GM12891 (cell line): ENCODE measurements at regions not wholly inside any gene's neighbourhood (a gene's known extent, or its start where the extent isn't known, plus 50 kb on each side); places are given as distances from the start of the nearest gene placed in this dataset.
"Not testable (repeated sequence)": the region's sequence is repeated elsewhere in the genome, so short reads cannot be mapped to it uniquely, and the experiment has no call there.

Experiments used
- DNase-seq: peaks from one replicate; pipeline ENCODE4 v3.0.0; 2011; ENCODE audit warnings: low spot score; ENCODE audit not compliant: insufficient read length
- FAIRE-seq: peaks from 2 replicates; lab custom pipeline; 2011; peaks lifted over from hg19 to GRCh38; lab: Jason Lieb, UNC
- PAX5 ChIP-seq: IDR thresholded peaks from 2 replicates; pipeline ENCODE4 v1.6.1; 2011; ENCODE audit warnings: low read length, moderate library complexity, mild to moderate bottlenecking; ENCODE audit not compliant: insufficient read depth, severe bottlenecking
- POLR2A ChIP-seq: IDR thresholded peaks from 2 replicates; pipeline ENCODE4 v1.6.1; 2011; ENCODE audit warnings: low read depth, low read length, control low read depth
- POLR2AphosphoS5 ChIP-seq: IDR thresholded peaks from 2 replicates; pipeline ENCODE4 v1.6.1; 2011; ENCODE audit warnings: low read depth, low read length, control low read depth
- POU2F2 ChIP-seq: IDR thresholded peaks from 2 replicates; pipeline ENCODE4 v1.6.1; 2011; ENCODE audit warnings: low read depth, mild to moderate bottlenecking, control low read depth, low read length, moderate library complexity
- SPI1 ChIP-seq: IDR thresholded peaks from 2 replicates; pipeline ENCODE4 v1.6.1; 2011; ENCODE audit warnings: low read depth, low read length, control low read depth
- TAF1 ChIP-seq: IDR thresholded peaks from 2 replicates; pipeline ENCODE4 v1.6.1; 2011; ENCODE audit warnings: low read depth, low read length, control low read depth

DNA sequence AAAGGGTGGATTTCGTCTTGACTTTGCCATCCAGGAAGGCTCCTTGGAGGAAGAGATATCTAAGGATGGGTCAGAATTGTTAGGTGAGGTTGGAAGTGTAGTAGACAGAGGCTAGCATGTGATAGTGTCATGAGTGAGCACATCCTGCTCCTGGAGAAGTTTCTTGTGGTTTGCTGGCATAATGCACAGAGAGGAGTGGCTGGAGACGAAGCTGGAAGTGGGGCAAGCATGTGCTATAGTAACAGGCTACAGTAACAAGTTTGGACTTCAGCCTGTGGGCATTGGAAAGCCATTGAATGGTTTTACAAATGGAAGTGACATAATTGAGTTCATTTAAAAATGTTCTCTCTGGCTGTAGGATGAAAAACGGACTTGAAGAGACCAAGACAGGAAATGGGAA is 175.6 kb upstream of the VWC2 start:
- FAIRE-seq (no peak), DNase-seq (no peak)
- TF ChIP-seq TAF1 (no peak), SPI1 (no peak), POLR2A (no peak), PAX5 (no peak), POLR2AphosphoS5 (no peak), POU2F2 (no peak)

- FAIRE-seq (no peak), DNase-seq (no peak)
- TF ChIP-seq POLR2AphosphoS5 (no peak), PAX5 (no peak), SPI1 (no peak), TAF1 (no peak), POLR2A (no peak), POU2F2 (no peak)
Observed at GRCh38 chr7:49611951-49612350, 161.5 kb upstream of the VWC2 start.

GRCh38 chr7:49613759-49614158 is 159.7 kb upstream of the VWC2 start:
- no peak for FAIRE-seq

GRCh38 chr7:49614974-49615373 is 158.5 kb upstream of the VWC2 start:
- FAIRE-seq, DNase-seq: not testable (repeated sequence)

More at GRCh38 chr7:49613759-49614158, 159.7 kb upstream of the VWC2 start:
- TF ChIP-seq PAX5 (no peak), POU2F2 (no peak), POLR2AphosphoS5 (no peak), SPI1 (no peak), TAF1 (no peak), POLR2A (no peak)
- no peak for DNase-seq

DNA sequence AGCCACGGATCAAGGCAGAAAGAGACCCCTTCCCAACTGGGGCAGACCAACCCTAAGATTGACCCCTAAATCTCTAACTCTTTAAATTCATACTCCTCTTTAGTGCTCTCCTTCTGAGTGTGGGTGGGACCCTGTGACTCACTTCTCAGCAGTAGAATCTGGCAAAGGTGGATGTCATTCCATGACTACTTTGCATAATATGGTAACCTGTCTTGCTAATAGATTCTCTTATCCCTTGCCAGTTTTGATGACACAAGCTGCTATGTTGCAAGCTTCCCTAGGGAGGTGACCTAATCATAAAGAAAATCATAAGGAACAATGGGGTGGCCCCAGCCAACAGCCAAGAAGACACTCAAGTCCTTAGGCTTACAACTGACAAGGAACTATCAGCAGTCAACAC is 155.4 kb upstream of the VWC2 start:
- TF ChIP-seq SPI1 (no peak), POLR2A (no peak), POU2F2 (no peak), POLR2AphosphoS5 (no peak), PAX5 (no peak), TAF1 (no peak)
- FAIRE-seq (no peak), DNase-seq (no peak)

- TF ChIP-seq TAF1 (no peak), POLR2A (no peak), PAX5 (no peak), SPI1 (no peak), POLR2AphosphoS5 (no peak), POU2F2 (no peak)
- FAIRE-seq (no peak), DNase-seq (no peak)
Observed at GRCh38 chr7:49623943-49624342, 149.5 kb upstream of the VWC2 start.

GRCh38 chr7:49624611-49625010 is 148.8 kb upstream of the VWC2 start:
- DNase-seq: no peak
- TF ChIP-seq PAX5 (no peak), TAF1 (no peak), POLR2A (no peak), POU2F2 (no peak), SPI1 (no peak), POLR2AphosphoS5 (no peak)
- no peak for FAIRE-seq

GRCh38 chr7:49630513-49630912 is 142.9 kb upstream of the VWC2 start:
- FAIRE-seq (no peak), DNase-seq (no peak)
- TF ChIP-seq POLR2AphosphoS5 (no peak), POU2F2 (no peak), SPI1 (no peak), POLR2A (no peak), PAX5 (no peak), TAF1 (no peak)

DNA sequence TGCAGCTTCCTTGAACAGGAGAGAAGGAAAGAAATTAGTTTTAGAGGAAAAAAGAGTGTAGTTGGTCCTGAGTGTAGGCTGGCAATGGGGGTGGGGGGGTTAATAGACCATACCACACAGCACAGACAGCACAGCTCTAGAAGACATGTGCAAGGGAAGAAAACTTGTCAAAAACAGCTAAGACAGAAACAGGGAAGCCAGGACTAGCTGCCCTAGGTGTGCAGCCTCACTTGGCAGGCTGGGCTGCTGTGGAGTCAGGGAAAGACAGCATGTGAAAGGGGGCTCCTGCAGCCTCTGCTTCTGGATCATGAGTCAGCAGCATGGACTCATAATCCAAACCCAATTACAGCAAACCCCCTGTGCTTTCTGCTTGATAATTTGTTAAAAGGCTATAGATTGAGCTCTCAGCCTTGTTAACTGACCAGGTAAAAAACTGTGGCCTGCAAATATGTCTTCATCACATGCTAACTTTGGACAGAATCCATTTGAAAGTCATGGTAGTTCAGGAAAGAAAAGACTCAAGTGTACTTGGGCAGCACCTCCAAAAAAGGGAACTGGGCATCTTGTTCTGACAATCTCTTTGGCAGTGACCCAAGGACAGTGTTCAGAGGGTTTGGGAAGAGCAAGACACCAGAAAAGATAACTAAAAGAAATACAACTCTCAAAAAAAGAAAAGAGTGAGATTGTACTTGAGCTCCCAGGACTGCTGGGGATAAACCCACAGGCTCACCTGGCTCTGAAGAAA is 142.2 kb upstream of the VWC2 start:
- TF ChIP-seq POLR2A (no peak), TAF1 (no peak), POU2F2 (no peak), SPI1 (peak; percentile 68), POLR2AphosphoS5 (no peak), PAX5 (no peak)
- FAIRE-seq (no peak), DNase-seq (no peak)

DNA sequence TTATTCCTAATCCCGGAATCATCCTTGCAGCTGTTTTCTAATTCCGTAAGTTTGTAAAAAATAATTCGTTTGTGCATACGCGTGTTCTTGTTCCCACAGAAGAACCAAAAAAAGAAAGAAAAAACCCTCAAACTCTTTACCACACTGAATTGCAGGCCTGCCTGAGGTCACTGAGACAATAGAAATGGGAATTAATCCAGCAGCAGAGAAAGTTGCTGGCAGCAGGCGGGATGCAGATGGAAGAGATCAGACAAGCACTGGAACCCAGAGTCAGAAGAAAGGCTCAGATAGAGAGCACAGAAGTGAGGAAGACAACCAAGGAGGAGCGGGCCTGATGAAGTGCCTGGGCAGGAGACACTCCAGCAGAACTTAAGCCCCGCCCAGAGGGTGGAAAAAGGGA is 141.5 kb upstream of the VWC2 start:
- TF ChIP-seq SPI1 (no peak), POLR2A (no peak), POU2F2 (no peak), POLR2AphosphoS5 (no peak), PAX5 (no peak), TAF1 (no peak)
- FAIRE-seq: no peak
- DNase-seq: no peak
